NB4 (cell line): ENCODE measurements at regions not wholly inside any gene's neighbourhood (a gene's known extent, or its start where the extent isn't known, plus 50 kb on each side); places are given as distances from the start of the nearest gene placed in this dataset.
"Not testable (repeated sequence)": the region's sequence is repeated elsewhere in the genome, so short reads cannot be mapped to it uniquely, and the experiment has no call there.

Experiments used
- CTCF ChIP-seq: IDR thresholded peaks from one replicate; pipeline ENCODE4 v1.5.1; 2012; ENCODE audit warnings: low read depth, low read length
- MAX ChIP-seq: IDR thresholded peaks from 2 replicates; pipeline ENCODE4 v1.6.1; 2011; ENCODE audit warnings: low read depth, low read length
- MYC ChIP-seq: IDR thresholded peaks from 2 replicates; pipeline ENCODE4 v1.6.1; 2011; ENCODE audit warnings: low read depth, low read length
- POLR2A ChIP-seq: IDR thresholded peaks from 2 replicates; pipeline ENCODE4 v1.6.1; 2011; ENCODE audit warnings: mild to moderate bottlenecking; ENCODE audit not compliant: insufficient read length; ENCODE audit errors: extremely low read depth

- TF ChIP-seq CTCF, POLR2A, MYC, MAX: not testable (repeated sequence)
Measured at GRCh38 chr6:68022968-68023367, 612.1 kb upstream of the ADGRB3 start.
